Hippocampal formation (tissue), 2 donors: ENCODE measurements at regions not wholly inside any gene's neighbourhood (a gene's known extent, or its start where the extent isn't known, plus 50 kb on each side); places are given as distances from the start of the nearest gene placed in this dataset.

Experiments
- DNase-seq, 2 donors: peaks; one replicate each; lab custom pipeline; 2025; lab: John Stamatoyannopoulos, UW

DNA sequence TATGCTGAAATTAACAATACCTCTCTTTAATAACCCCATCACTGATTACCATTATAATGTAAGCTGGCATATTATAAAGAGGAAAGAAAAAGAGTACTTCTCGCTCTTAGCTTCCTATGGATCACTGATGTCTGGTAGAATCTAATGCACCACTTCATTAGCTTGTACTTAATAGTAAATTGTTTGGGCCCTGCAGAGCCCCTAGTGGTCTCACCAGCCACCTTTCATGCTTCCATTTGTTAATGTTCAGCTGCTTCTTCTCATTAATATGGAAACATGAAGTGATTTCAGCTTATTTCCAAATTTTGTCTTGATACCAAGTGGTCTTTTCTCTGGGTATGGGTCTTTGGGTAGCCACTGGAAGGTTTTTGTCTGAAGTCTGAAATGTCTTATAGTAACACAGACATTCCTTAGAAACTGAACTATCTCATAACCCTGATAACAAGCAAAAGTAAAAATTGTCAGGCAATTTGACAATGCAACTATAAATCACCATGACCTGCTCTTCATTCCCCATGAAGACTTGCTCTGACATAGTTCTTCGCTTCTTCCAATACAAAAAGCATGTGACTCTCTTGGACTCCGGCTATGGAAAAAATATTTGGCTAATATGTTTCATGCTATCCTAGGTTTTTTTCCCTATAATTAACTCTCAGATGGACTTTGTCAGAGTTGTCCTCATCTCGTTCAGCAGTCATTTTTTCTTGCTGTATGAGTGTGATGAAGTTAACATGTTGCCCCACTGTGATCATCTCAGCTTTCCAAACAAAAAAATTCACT is 395.8 kb upstream of the MARCKS start:
- no peak for DNase-seq

DNA sequence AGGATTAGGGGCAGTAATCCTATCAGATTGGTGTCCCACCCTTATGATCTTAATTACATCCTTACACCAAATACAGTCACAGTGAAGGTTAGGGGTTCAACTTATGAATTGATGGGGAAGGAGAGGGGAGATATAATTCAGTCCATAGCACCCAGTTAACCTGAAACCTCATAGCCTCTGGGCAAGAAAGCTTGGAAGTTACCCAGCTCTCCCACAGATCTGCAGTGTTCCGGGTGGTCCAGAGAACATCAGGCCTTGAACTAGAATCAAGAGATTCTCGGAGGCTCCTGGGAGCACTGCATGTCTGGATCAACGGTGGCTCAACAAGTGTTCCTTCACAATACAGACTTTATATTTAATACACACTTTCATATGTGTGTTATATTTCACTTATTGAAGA is 392.6 kb upstream of the MARCKS start:
- DNase-seq, result no peak

GRCh38 chr6:113464960-113465359 is 392.2 kb upstream of the MARCKS start:
- no peak for DNase-seq

- DNase-seq, result no peak
Observed at GRCh38 chr6:113466526-113466925, 390.6 kb upstream of the MARCKS start.

- no peak for DNase-seq
Observed at GRCh38 chr6:113475392-113475791, 381.8 kb upstream of the MARCKS start.

- no peak for DNase-seq
Observed at GRCh38 chr6:113476937-113477839, 380.0 kb upstream of the MARCKS start.

- no peak for DNase-seq
Observed at GRCh38 chr6:113480616-113481015, 376.5 kb upstream of the MARCKS start.

DNA sequence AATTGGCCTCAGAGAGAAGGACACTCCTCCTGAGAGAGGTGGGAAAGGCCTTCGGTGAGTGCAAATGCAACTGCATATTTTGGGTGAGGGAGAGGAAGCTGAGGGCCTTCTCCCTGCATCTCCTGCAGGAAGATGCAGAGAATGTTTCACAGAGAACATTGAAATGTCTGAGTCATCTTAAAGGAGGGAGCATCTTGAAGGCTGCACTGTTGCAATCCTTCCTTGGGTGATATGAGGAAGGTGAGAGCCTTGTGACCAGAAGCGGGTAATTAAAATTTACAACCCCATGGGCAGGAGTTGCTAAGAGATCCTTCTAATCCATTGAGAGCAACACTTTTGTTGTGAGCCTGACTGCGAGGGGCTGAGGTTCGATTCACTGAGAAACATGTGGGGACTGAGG is 375.7 kb upstream of the MARCKS start:
- DNase-seq, result no peak

GRCh38 chr6:113481910-113482309 is 375.2 kb upstream of the MARCKS start:
- DNase-seq, result no peak

GRCh38 chr6:113482771-113483170 is 374.4 kb upstream of the MARCKS start:
- DNase-seq, result no peak

GRCh38 chr6:113486199-113486598 is 370.9 kb upstream of the MARCKS start:
- DNase-seq, result no peak

DNA sequence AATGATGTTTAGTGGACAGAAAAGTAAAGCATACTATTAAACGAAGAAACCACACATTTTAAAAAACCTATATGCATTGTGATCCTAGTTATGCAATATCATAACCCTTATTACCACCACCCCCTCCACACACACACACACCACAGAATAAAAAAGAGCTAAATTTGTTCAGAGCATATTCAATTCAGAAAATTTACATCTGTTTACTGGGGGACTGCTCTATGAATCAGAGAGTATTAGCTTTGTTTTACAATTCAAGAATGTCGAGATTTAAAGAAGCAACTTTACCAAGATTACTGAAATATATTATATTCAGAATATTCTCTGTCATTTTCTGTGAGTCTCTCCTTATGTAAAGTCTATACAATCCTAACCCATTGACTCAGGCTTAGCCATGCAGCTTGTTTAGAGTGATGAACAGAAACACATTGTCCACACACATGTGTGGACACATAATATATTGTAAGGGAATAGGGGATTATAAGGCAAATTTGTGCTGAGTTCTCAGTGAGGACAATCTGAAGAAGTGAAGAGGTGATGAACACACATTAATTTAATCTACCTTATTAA is 369.6 kb upstream of the MARCKS start:
- DNase-seq, result no peak

DNA sequence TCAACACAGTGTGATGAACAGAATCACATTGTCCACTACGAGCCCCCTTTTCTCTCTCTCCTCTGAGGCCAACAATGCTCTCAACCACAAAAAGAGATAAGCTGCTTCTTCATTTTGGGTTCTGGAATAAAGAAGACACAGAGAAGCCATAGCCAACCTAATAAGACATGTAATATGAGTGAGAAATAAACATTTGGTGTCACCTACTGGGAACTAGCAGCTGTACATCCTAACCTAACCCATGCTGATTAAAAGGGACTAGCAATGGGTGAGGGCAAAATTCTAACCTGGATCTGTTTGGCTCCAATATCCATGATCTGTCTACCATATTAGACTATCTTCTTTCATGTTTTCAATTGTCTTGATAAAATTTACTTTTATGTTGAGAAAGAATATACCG is 369.1 kb upstream of the MARCKS start:
- no peak for DNase-seq

- DNase-seq, result no peak
Observed at GRCh38 chr6:113488812-113489685, 368.1 kb upstream of the MARCKS start.

GRCh38 chr6:113489952-113490746 is 367.0 kb upstream of the MARCKS start:
- no peak for DNase-seq

GRCh38 chr6:113491376-113491775 is 365.8 kb upstream of the MARCKS start:
- no peak for DNase-seq

GRCh38 chr6:113493991-113494390 is 363.2 kb upstream of the MARCKS start:
- DNase-seq, result no peak

DNA sequence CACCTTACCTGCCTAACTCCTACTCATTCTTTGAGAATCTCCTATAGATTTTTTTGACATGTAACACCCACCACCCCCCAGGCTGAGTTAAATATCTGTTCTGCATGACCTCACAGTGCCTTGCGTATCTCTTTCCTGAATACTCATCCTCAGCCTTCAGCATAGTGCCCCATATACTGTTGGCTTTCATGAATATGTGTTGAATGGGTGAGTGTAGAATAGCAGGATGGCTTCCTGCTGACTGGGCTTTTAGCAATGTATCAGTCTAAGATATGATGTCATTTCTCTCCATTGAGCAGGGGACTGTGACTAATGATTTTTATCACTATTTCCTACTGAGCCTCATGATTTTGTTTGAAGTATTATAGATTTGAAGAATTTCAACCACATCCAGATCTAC is 361.6 kb upstream of the MARCKS start:
- no peak for DNase-seq

GRCh38 chr6:113496166-113496565 is 361.0 kb upstream of the MARCKS start:
- DNase-seq, result no peak

- no peak for DNase-seq
Observed at GRCh38 chr6:113500221-113500620, 356.9 kb upstream of the MARCKS start.
